H1 (cell line): ENCODE measurements at regions not wholly inside any gene's neighbourhood (a gene's known extent, or its start where the extent isn't known, plus 50 kb on each side); places are given as distances from the start of the nearest gene placed in this dataset.

Experiments
- CTCF ChIA-PET: fragments of 300-600 bp; sonication (Branson Sonifier 250); formaldehyde crosslinking; loops from one replicate; lab custom pipeline; 2021; ENCODE audit not compliant: partially characterized antibody; lab: Charles Lee
- POLR2A ChIA-PET: fragments of 300-600 bp; sonication (Branson Sonifier 250); formaldehyde crosslinking; loops from one replicate; lab custom pipeline; 2021; ENCODE audit warnings: inconsistent platforms; ENCODE audit not compliant: partially characterized antibody; lab: Charles Lee
- DNase-seq, 2 experiments: peaks; one replicate each; pipeline versions ENCODE4 v3.0.0 to v3.0.0-alpha.2; 2010 to 2022; ENCODE audit warnings: low spot score in 2 of 2, low read depth in 1 of 2, mixed read lengths in 1 of 2
- FAIRE-seq: peaks from 2 replicates; lab custom pipeline; 2011; peaks lifted over from hg19 to GRCh38; lab: Jason Lieb, UNC
- H2AFZ ChIP-seq: 2 replicates; pipeline ENCODE4 v1.8.1; 2012; ENCODE audit warnings: low read length, inconsistent platforms
- H2AK5ac ChIP-seq: 2 replicates; pipeline ENCODE4 v1.6.1; 2013; ENCODE audit warnings: low read depth, low read length
- H2BK120ac ChIP-seq: replicated peaks from 2 replicates; pipeline ENCODE3; 2013; ENCODE audit warnings: low read depth, low read length, inconsistent platforms
- H2BK12ac ChIP-seq: 2 replicates; pipeline ENCODE4 v1.6.1; 2013; ENCODE audit warnings: low read depth, low read length
- H2BK15ac ChIP-seq: 2 replicates; pipeline ENCODE4 v1.6.1; 2013; ENCODE audit warnings: low read length
- H2BK20ac ChIP-seq: 2 replicates; pipeline ENCODE4 v1.6.1; 2013; ENCODE audit warnings: low read length
- H2BK5ac ChIP-seq: 2 replicates; pipeline ENCODE4 v1.6.1; 2013; ENCODE audit warnings: low read depth, low read length
- H3K14ac ChIP-seq: 2 replicates; pipeline ENCODE4 v1.6.1; 2013; ENCODE audit warnings: inconsistent platforms; ENCODE audit not compliant: insufficient read length
- H3K18ac ChIP-seq: 2 replicates; pipeline ENCODE4 v1.6.1; 2013; ENCODE audit warnings: low read length; ENCODE audit errors: extremely low read depth
- H3K23ac ChIP-seq: 2 replicates; pipeline ENCODE4 v1.6.1; 2013; ENCODE audit warnings: inconsistent platforms; ENCODE audit not compliant: insufficient read length
- H3K23me2 ChIP-seq: 2 replicates; pipeline ENCODE4 v1.6.1; 2013; ENCODE audit warnings: low read depth, low read length
- H3K27ac ChIP-seq: 2 replicates; pipeline ENCODE4 v1.6.1; 2011; ENCODE audit warnings: low read depth, low read length, inconsistent platforms
- H3K27me3 ChIP-seq, 4 experiments: replicated peaks in 1 of 4; 1 replicate in 1 of 4; 2 replicates in 3 of 4; pipeline versions ENCODE4 v1.6.1 to v1.8.1; 2011 to 2013; ENCODE audit warnings: low read length in 3 of 4, mild to moderate bottlenecking in 3 of 4, inconsistent platforms in 2 of 4, mixed read lengths in 2 of 4, moderate library complexity in 1 of 4; ENCODE audit not compliant: control insufficient read depth in 3 of 4, insufficient read depth in 3 of 4; ENCODE audit errors: extremely low read depth in 1 of 4
- H3K36me3 ChIP-seq, 4 experiments: 2 replicates each; pipeline versions ENCODE4 v1.6.1 to v1.8.1; 2011 to 2013; ENCODE audit warnings: mild to moderate bottlenecking in 4 of 4, low read length in 3 of 4, moderate library complexity in 2 of 4, control low read depth in 1 of 4, inconsistent platforms in 1 of 4; ENCODE audit not compliant: insufficient read depth in 4 of 4, control insufficient read depth in 2 of 4
- H3K4ac ChIP-seq: replicated peaks from 2 replicates; pipeline ENCODE3; 2013; ENCODE audit warnings: low read length, low read depth, mixed read lengths, inconsistent platforms; ENCODE audit not compliant: insufficient read length
- H3K4me1 ChIP-seq, 4 experiments: replicated peaks in 1 of 4; 1 replicate in 1 of 4; 2 replicates in 3 of 4; pipeline versions ENCODE4 v1.6.1 to v1.8.1; 2011 to 2013; ENCODE audit warnings: low read length in 3 of 4, inconsistent platforms in 2 of 4, mixed read lengths in 1 of 4; ENCODE audit not compliant: insufficient read depth in 4 of 4, control insufficient read depth in 3 of 4
- H3K4me2 ChIP-seq, 2 experiments: 2 replicates each; pipeline versions ENCODE4 v1.6.1 to v1.8.1; 2011 to 2013; ENCODE audit warnings: low read depth in 2 of 2, low read length in 2 of 2, control low read depth in 1 of 2, inconsistent platforms in 1 of 2, mild to moderate bottlenecking in 1 of 2; ENCODE audit not compliant: insufficient read depth in 1 of 2
- H3K4me3 ChIP-seq, 4 experiments: fragments of 200-600, 300-600 bp in 1 of 4; sonication (generic), shearing (Covaris generic), sonication (Bioruptor Twin) in 1 of 4; 2 replicates each; pipeline versions ENCODE4 v1.5.1 to v1.8.1; 2011 to 2016; ENCODE audit warnings: low read length in 4 of 4, low read depth in 3 of 4, control low read depth in 2 of 4, inconsistent platforms in 2 of 4, mild to moderate bottlenecking in 2 of 4, mixed read lengths in 1 of 4, moderate library complexity in 1 of 4; ENCODE audit not compliant: insufficient read depth in 2 of 4; ENCODE audit errors: extremely low read depth in 1 of 4
- H3K56ac ChIP-seq: replicated peaks from 2 replicates; pipeline ENCODE3; 2013; ENCODE audit warnings: low read depth, mild to moderate bottlenecking, mixed read lengths, low read length, inconsistent platforms; ENCODE audit not compliant: insufficient read length
- H3K79me1 ChIP-seq: 2 replicates; pipeline ENCODE4 v1.6.1; 2013; ENCODE audit warnings: low read depth, low read length, control low read depth
- H3K79me2 ChIP-seq, 2 experiments: 2 replicates each; pipeline versions ENCODE4 v1.6.1 to v1.8.1; 2012 to 2013; ENCODE audit warnings: low read length in 2 of 2, mild to moderate bottlenecking in 2 of 2, inconsistent platforms in 1 of 2; ENCODE audit not compliant: insufficient read depth in 2 of 2, control insufficient read depth in 1 of 2
- H3K9ac ChIP-seq, 4 experiments: replicated peaks in 1 of 4; 1 replicate in 1 of 4; 2 replicates in 3 of 4; pipeline versions ENCODE4 v1.6.1 to v1.8.1; 2011 to 2013; ENCODE audit warnings: low read depth in 3 of 4, low read length in 3 of 4, control low read depth in 2 of 4, mild to moderate bottlenecking in 2 of 4, moderate library complexity in 2 of 4, inconsistent platforms in 1 of 4; ENCODE audit errors: extremely low read depth in 1 of 4
- H3K9me3 ChIP-seq, 2 experiments: 2 replicates each; pipeline versions ENCODE4 v1.6.1 to v1.8.1; 2012 to 2013; ENCODE audit warnings: mild to moderate bottlenecking in 2 of 2, moderate library complexity in 2 of 2, control low read depth in 1 of 2, inconsistent platforms in 1 of 2, low read depth in 1 of 2, low read length in 1 of 2, mixed read lengths in 1 of 2; ENCODE audit not compliant: insufficient read depth in 2 of 2
- H4K20me1 ChIP-seq, 2 experiments: replicated peaks in 1 of 2; 2 replicates each; pipeline versions ENCODE3 to v1.8.1; 2011 to 2013; ENCODE audit warnings: inconsistent platforms in 2 of 2, low read length in 2 of 2, mild to moderate bottlenecking in 1 of 2; ENCODE audit not compliant: insufficient read depth in 2 of 2, control insufficient read depth in 1 of 2
- H4K5ac ChIP-seq: 2 replicates; pipeline ENCODE4 v1.6.1; 2013; ENCODE audit warnings: low read length, low read depth, mixed read lengths, inconsistent platforms; ENCODE audit not compliant: insufficient read length
- H4K8ac ChIP-seq: 2 replicates; pipeline ENCODE4 v1.8.0; 2013; ENCODE audit warnings: mild to moderate bottlenecking, moderate library complexity, low read length, inconsistent platforms; ENCODE audit not compliant: insufficient read depth; ENCODE audit errors: extremely low read depth
- H4K91ac ChIP-seq: replicated peaks from 2 replicates; pipeline ENCODE3; 2013; ENCODE audit warnings: low read length, mixed read lengths, inconsistent platforms; ENCODE audit not compliant: insufficient read length
- GABPA ChIP-seq: IDR thresholded peaks from 2 replicates; pipeline ENCODE4 v1.6.1; 2011; ENCODE audit warnings: mild to moderate bottlenecking, low read length, moderate library complexity, borderline replicate concordance; ENCODE audit not compliant: insufficient read depth
- KDM1A ChIP-seq: fragments of 200-600, 300-600 bp; sonication (generic); IDR thresholded peaks from 2 replicates; pipeline ENCODE4 v1.7.1; 2016; ENCODE audit warnings: mild to moderate bottlenecking, low read length, borderline replicate concordance
- RBBP5 ChIP-seq: IDR thresholded peaks from 2 replicates; pipeline ENCODE4 v1.7.1; 2012; ENCODE audit warnings: low read depth, mild to moderate bottlenecking, inconsistent platforms, low read length, moderate library complexity, borderline replicate concordance
- TAF7 ChIP-seq: optimal IDR thresholded peaks from 2 replicates; pipeline ENCODE3; 2011; ENCODE audit warnings: low read depth, mild to moderate bottlenecking, inconsistent platforms, low read length, moderate library complexity, borderline replicate concordance
- WGBS, 2 experiments: shearing (Covaris generic) in 1 of 2; methylation state at CpG; one replicate each; pipeline versions ENCODE4 v1.1.6 to v1.1.7; 2013 to 2015; ENCODE audit warnings: low lambda C conversion rate in 2 of 2, mixed read lengths in 2 of 2, inconsistent platforms in 1 of 2, low coverage in 1 of 2, missing lambda C conversion rate in 1 of 2; ENCODE audit not compliant: insufficient replicate concordance in 2 of 2, insufficient coverage in 1 of 2, insufficient read length in 1 of 2; ENCODE audit errors: extremely low coverage in 1 of 2, missing lambda C conversion rate in 1 of 2; 5-methylcytosine and 5-hydroxymethylcytosine counted together

DNA sequence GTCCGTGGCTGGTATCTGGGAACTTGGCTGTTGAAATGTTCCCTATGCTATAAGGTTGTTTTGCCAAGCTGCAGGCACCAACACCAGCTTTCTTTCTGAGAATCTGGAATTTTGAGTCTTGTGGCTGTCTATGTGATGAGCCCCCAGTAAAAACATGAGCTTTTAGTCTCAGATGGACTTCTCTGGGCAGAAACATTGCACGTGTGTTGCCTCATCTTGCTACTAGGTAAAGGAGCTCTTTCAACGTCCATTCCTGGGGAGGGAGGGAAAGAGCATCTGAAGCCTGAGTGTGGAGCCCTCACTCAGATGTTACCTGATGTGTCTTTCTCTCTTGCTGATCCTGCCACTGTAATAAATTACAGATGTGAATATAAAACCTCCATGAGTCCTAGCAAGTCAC, 183.8 kb upstream of the LHX5 start:
- H4K8ac ChIP-seq, result no peak overlapping the region
- H3K14ac ChIP-seq, result no peak overlapping the region
- no peak overlapping the region for H2AK5ac ChIP-seq
- H3K4me3 ChIP-seq, result no peak overlapping the region
- H3K36me3 ChIP-seq, result no peaks in the 10 kb centered on the region
- no peak overlapping the region for H3K56ac ChIP-seq
- POLR2A ChIA-PET, result no interaction called here
- H3K27ac ChIP-seq, result no peak overlapping the region
- H2BK5ac ChIP-seq, result no peak overlapping the region
- H2AFZ ChIP-seq, result no peak overlapping the region
- no peak overlapping the region for H4K91ac ChIP-seq
- peaks cover 4 to 7% of the 10 kb centered on the region in 2 experiments; a peak in 2 of 4 replicates for H3K9me3 ChIP-seq
- no peak overlapping the region for H3K4me2 ChIP-seq
- TF ChIP-seq RBBP5 (no peak), TAF7 (no peak), KDM1A (no peak), GABPA (no peak)
- H2BK12ac ChIP-seq, result no peak overlapping the region
- no peak overlapping the region for H3K4ac ChIP-seq
- no peak overlapping the region for H2BK15ac ChIP-seq
- no peaks in the 10 kb centered on the region for H3K27me3 ChIP-seq
- DNase-seq (no peak), FAIRE-seq (no peak)
- H3K18ac ChIP-seq, result no peak overlapping the region
- CTCF ChIA-PET, result interaction anchor here (0.5 to 3.3 kb wide), 13 partner anchors 8 to 255 kb away, joined by 3 to 20 read pairs (median 3); no protein-coding TSS in a partner anchor
- no peaks in the 10 kb centered on the region for H4K20me1 ChIP-seq
- peaks cover 0 to 1% (median 0%) of the 10 kb centered on the region in 4 experiments; a peak in 2 of 7 replicates for H3K4me1 ChIP-seq
- H3K9ac ChIP-seq, result no peak overlapping the region
- 88% methylated on average over 3 of the region's 3 CpGs; no CpG with 5 or more reads in 1 of the 2 experiments for WGBS, 2 experiments
- no peak overlapping the region for H4K5ac ChIP-seq
- H3K23ac ChIP-seq, result no peak overlapping the region
- H2BK20ac ChIP-seq, result no peak overlapping the region
- no peaks in the 10 kb centered on the region for H3K23me2 ChIP-seq
- H3K79me2 ChIP-seq, result no peaks in the 10 kb centered on the region
- H3K79me1 ChIP-seq, result no peaks in the 10 kb centered on the region
- no peak overlapping the region for H2BK120ac ChIP-seq
